CD4-positive, alpha-beta T cell treated with Interferon gamma for 1 hour (primary cell): ENCODE measurements at regions not wholly inside any gene's neighbourhood (a gene's known extent, or its start where the extent isn't known, plus 50 kb on each side); places are given as distances from the start of the nearest gene placed in this dataset.

Source experiments
- DNase-seq: peaks from one replicate; pipeline ENCODE4 v3.0.0-alpha.2; 2020

DNA sequence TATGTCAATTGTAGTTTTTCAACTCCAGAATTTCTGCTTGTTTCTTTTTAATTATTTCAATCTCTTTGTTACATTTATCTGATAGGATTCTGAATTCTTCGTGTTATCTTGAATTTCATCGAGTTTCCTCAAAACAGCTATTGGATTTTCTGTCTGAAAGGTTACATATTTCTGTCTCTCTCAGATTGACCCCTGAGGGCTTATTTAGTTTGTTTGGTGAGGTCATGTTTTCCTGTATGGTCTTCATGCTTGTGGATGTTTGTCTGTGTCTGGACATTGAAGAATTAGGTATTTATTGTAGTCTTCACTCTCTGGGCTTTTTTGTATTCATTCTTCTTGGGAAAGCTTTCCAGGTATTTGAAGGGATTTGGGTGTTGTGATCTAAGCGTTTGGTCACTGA is 85.6 kb downstream of the SNAPC1 start:
- no peak for DNase-seq

DNA sequence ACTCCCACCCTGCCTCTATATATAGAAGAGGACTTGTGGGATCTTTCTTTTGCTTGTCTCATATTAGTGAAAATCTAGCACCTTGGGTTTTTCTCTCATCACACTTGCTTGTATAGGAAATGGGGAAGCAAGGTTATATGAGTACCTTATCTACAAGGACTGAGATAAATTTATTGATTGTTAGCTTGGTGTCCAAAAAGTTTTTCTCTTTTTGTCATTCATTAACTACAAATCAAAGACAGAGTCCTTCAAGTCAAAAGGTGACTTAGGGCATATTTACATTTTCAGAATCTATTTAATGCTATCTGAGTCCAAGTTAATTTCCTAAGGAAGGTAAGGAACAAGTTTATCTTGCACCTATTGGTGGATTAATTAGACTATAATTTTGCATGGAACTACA is 92.7 kb downstream of the SNAPC1 start:
- DNase-seq = no peak

DNA sequence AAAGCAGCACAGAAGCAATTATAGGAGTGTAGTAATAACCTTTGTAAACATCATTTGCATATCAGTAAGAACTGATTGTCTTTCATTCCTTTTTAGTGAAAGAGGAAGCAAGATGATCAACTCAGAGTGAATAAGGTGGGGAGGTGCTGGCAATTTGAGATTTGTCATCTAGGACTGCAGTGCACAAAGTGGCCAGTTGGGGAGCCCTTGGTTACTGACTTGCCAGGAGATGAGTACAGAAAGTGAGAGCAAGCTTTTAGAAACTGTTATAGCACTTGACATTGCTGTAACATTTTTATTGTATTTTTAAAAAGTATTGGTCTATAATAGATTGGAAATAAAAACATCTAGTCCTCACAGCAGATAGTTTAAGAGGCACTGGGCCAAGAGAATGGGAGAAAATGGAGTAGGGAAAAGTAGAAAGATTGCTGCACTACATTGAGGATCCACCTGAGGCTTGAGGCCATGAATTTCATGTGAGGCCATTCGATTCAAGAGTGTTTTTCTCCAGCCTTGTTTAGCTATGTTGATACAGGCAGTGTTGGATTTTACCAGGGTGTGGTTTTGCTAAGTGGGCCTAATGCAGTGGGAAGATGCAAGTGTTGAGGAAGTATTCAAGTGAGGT is 98.2 kb downstream of the SNAPC1 start:
- peak; percentile 54 for DNase-seq

DNA sequence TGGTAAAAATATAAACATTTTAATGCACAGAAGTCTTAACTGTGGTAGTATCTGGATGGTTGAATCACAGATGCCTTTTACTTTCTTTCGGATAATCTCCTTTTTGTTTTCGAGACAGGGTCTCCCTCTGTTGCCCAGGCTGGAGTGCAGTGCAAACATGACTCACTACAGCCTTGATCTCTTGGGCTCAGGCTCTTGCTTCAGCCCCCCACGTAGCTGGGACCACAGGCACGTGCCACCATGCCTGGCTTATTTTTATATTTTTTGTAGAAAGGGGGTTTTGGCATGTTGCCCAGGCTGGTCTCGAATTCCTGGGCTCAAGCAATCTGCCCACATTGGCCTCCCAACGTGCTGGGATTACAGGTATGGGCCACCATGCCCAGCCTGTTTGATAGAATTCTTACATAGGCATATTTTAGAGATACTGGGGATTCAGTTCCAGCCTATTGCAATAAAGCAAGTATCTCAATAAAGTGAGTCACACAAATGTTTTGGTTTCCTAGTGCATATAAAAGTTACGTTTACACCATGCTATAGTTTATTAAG is 99.2 kb downstream of the SNAPC1 start:
- no peak for DNase-seq

DNA sequence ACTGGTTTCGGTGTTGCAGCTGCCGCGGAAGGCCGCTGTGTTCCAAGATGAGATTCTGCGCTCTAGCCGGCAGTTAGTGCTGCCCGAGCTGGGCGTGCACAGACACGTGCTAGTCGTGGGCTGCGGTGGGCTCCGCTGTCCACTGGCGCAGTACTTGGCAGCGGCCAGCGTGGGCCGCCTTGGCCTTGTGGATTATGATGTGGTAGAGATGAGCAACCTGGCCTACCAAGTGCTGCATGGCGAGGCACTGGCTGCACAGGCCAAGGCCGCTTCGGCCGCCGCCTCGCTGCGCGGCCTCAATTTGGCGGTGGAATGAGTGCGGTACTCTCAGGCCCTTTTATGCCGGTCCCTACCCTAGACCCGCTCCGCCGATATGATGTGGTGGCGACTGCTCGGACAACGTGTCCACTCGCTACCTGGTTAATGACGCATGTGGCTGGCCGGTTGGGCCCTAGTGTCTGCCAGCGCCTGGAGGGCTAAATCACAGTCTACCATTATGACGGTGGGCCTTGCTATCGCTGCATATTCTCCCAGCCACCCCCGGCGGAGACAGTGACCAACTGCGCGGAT is 102.2 kb downstream of the SNAPC1 start:
- DNase-seq = no peak

DNA sequence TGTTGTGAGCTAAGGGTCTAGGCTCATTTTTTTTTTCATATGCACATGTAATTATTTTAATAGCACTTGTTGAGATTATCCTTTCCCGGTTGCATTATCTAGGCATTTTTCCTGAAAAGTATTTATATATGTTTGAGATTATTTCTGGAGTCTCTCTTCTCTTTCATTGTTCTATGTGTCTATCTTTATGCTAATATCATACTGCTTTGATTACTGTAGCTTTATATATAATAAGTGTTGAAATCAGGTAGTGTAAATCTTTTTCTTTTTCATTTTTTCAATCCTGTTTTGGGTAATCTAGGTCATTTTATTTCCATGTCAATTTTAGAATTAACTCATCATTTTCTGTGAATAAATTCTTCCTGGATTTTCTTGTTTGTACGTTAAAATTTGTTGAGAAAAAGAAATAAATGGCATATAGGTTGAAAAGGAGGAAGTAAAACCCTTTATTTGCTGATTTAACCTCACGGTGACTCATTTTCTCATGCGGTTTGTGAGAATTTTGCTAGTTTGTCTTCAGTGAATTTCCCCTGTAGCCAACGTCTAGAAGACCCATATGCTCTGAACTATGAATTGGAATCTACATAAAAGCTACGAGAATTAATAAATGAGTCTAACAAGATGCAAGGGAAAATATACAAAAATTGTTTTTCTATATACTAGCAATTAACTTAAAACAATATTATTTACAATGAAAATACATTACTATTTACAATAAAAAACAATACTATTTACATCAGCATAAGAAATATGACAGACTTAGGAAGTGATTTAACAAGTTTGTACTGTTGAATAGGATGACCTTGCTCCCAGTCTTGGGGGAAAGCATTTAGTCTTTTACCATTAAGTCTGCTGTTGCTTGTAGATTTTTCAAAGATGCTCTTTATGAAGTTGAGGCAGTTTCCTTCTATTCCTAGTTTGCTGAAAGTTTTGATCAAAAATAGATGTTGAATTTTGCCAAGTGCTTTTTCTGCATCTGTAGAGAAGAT is 105.0 kb downstream of the SNAPC1 start:
- no peak for DNase-seq

DNA sequence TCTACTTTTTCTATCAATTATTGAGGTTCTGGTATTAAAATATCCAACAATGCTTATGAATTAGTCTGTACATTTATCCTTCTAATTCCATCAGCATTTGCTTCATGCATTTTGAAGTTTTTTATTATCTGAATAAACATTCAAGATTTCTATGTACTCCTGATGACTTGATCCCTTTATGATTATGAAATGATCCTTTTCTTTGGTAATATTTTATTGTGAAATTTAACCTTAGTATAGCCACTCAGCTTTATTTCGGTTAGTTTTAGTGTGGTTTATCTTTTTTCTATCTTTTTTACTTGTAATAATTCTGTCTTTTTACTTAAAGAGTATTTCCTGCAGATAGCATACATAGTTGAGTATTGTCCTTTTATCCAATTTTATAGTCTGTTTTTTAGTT is 106.6 kb downstream of the SNAPC1 start:
- no peak for DNase-seq

DNA sequence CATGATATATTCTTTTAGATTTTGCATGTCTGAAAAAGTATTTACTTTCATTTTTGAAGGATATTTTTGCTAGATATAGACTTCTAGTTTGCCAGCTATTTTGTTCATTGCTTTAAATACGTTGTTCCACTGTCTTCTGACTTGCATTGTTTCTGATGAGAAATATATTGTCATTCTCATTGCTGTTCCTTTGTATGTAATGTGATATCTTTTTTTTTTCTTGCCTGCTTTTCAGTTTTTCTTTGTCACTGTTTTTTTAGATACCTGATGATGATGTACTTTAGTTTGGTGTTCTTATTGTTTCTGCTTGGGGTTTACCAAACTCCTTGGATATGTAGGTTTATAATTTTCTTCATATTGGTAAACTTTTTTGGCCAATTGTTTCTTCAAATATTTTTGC is 107.9 kb downstream of the SNAPC1 start:
- DNase-seq = no peak

DNA sequence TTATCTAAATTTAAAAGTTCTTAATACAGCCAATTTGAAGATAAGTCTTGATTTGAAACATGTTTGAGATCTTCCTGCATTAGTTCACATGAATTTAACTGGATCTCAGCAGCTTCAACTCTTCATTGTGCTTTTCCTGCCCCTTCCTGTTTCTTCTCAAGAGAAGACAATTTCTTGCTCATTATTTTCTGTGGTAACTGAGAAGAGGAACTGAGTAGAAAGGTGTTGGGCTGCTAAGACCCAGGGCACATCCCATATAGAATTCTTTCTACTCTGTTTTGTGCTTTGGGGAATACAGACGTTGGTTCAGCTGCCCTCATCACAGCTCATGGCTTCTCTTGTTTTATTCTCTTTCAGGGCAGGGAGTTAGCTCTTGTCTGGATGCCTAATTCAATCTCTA is 110.2 kb downstream of the SNAPC1 start:
- no peak for DNase-seq

DNA sequence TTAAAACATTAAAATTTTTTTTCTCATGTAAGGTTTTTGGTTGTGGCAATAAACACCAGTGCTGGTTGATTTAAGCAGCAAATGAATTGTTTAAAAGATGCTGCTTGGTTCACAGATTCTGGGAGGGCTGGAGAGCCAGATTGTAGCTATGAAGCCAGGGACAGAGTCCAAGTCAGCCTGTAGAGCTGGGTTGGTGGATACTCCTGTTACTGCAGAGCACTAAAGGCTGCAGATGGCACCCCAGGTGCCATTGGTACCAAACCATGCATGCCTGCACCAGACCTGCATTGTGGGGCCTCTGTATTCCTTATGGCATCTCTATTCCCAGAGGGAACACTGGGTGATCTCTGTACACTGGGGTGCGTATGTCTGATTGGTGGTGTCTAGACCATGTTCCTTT is 113.3 kb downstream of the SNAPC1 start:
- no peak for DNase-seq

DNA sequence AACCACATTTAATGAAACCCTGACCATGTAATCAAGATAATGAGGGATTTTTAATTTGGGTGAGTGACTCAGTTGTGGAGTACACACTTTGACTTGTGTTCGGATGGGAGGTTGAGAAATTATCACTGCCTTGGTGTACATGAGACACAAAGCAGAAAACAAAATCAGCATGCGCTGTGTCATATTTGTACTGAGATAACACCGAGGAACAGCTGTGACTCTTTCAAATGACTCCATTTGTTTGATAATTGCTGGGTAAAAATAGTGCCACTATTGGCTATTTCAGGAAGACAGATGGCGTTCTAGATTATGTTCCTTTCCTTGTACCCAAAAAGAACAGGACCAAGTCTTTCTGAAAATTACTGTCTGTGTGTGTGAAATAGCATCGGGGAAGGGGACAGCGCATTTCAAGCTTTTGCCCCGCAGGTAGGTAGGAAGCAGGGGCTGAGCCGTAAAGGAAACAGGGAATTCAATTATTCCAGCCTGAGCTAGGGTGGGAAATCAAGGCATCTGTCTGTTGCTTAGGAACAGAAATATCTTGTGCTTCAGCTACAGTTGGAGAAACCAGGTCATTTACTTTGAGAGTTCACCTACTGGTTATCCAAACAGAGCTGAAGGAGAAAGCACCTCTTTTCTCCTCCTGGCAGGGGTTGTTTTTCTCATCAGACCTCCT is 114.3 kb downstream of the SNAPC1 start:
- no peak for DNase-seq

DNA sequence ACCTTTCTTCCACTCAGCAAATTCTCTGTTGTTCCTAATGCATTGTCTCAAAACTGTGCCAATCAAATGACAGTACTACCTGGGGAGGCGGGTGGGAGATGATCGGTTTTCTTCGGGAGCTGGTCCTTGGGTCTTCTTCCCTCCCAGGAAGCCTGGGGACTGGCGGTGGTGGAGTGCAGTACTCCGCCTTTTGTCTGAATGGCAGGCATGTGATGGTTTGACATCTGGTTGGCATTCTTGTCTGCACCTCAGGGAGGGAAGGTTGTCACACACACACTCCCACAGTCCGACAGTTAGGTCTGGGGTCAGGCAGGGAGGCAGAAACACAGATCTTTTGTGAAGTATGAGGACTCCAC is 114.8 kb downstream of the SNAPC1 start:
- DNase-seq = no peak

DNA sequence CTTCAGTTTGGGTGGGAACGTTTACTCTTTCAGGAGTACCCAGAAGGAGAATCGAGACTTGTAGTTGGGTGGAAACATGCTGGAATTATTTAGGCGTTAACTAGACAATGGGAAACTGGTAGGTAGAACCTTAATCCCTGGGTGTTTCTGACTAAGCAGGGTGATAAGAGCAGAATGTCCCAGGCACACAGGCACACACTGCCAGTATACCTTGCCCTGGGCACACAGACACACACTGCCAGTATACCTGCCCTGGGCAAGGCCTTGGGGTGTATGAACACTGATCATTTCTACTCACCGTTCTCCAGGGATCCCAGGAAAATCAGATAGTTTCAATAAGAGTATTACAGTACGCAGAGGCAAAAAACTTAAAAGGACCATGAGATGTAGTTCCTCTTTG is 115.5 kb downstream of the SNAPC1 start:
- no peak for DNase-seq

DNA sequence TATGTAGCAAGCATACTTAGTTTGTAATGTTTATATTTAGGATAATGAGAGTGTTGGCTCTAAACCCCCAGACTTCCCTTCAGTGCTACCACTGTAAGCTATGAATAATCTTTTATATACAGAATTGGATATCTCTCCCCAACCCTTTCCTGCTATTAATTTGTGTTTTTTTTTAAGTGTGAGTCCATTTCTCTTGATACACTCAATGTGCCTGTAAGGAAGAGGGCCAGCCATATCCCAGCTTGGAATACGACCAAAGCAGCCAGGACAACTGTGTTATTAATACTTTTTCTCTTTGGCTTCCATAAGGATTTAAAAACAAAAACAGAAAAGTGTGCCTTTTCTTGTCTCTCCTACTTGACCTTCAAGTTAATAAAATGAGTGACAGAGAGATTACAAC is 116.7 kb downstream of the SNAPC1 start:
- DNase-seq = no peak

DNA sequence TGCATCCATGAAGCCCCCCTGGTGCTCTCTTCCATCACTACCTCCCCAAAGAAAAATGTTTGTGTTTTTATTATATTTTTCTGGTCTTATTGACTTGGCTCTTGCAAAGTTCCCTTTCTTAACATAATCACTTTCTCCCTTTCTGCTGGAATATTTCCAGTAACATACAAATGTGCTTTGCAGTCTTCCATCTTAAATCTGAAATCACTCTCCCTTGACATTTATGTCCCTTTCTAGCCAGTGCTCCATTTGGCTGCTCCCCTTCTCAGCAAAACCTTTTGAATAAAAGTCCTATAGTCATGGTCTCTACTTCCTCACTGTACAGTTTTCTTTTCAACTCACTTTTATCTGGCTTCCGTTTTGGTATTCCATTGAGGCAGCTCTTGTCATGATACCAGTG is 118.8 kb downstream of the SNAPC1 start:
- DNase-seq = no peak

DNA sequence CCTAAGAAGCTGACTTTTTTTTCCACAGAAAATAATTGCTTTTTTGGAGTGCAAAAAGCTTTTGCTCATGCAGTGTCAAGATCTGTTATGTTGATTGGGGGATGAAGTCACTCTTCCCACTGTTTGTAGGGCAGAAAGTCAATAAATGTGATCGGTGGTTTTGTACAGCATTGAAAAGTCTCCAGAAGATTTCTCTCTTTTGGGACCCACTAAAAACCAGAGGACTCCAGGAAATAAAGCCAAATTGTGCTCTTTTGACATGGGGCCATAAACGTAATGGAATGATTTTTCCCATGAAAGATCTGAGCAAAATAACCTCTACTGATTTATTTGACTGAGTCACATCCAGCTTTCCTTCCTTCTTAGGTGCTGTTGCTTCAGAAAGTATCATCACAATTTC is 122.5 kb downstream of the SNAPC1 start:
- no peak for DNase-seq

DNA sequence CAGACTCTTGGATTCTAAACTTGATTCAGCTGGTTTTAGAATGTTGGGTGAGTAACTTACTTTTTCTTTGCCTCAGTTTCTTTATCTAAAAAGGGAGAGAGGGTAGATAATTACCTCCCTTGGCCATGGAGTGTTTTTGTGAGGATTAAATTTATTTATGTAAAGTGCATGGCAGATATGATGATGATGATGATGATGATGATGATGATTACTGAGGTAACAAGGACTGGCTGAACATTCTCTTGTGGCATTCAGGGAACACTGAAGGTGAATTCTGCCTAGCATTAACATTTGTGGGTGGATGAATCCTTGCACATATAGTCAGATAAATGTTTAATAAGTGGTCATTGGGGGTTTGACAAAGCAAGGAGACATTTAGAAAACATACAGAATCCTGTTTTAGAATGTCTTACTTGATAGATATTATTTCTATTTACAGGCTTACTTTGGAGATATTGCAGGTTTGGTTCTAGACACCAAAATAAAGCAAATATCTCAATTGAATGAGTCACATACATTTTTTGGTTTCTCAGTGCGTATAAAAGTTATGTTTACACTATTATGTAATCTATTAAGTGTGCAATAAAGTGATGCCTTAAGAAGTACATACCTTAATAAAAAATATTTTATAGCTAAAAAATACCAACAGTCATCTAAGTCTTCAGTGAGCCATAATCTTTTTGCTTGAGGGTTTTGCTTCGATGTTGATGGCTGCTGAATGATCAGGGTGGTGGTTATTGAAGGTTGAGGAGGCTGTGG is 123.2 kb downstream of the SNAPC1 start:
- no peak for DNase-seq

DNA sequence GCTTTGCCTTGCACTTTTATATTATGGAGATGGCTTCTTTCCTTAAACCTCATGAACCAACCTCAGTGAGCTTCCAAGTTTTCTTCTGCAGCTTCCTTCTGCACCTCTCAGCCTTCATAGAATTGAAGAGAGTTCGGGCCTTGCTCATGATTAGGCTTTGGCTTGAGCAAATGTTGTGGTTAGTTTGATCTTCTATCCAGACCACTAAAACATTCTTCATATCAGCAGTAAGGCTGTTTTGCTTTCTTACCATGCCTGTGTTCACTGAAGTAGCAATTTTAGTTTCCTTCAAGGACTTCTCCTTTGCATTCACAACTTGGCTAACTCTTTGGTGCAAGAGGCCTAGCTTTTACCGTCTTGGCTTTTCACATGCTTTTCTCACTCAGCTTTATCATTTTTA is 125.4 kb downstream of the SNAPC1 start:
- DNase-seq = no peak

DNA sequence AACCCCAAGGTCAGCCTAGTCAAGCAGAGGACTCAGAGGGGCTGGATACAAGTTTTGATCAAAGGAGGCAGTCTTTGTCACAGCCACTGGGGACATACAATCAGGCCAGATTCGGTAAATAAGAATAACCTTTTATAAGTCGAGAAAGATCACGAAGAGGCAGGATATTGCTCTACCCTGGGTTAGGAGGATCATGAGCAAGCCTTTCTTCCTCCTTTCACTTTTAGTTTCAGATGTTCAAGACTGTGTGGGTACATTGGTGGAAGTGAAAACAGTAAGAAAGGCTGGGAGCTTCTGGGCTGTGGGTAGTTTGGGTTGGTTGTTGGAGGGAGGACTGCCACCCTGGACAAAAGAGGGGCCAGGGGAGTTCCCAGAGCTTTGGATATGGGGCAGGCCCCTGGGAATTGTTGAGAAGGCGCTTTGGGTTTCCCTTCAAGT is 127.7 kb downstream of the SNAPC1 start:
- peak; percentile 7 for DNase-seq

DNA sequence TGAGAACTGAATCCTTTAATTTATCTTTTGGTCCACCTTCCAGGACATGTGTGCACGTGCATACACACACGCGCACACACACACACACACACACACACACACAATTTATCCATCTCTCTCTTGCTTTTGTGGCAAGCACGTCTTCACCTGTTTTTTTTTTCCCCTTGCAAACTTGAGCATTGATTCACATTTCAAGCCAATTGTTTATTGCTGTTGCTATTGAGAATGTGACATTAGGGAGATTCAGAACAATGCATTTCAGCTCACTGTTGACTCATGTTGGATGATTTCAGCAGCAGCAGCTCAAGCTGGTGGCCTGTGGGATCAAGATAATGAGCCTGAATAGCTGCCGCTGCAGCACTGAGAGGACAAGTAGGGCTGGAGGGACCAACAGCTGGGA is 128.9 kb downstream of the SNAPC1 start:
- DNase-seq = no peak

DNA sequence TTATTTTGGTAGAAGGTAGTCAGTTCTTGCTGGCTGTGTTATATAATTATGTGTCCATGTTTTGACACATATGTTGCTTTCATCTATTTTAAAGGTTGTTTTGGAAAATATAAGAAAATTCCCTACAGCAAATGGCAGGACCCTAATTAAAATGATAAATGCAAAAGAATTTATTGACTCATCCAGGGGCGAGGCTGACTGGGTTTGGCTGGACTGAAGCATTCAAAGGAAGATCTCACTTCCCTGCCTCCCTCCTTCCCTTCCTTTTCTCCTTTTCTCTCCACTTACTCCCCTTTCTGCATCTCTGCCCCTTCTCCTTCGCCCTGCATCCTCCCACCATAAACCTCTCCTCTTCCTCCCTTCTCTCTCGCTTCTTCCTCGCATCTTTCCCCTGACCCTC is 129.6 kb downstream of the SNAPC1 start:
- no peak for DNase-seq

DNA sequence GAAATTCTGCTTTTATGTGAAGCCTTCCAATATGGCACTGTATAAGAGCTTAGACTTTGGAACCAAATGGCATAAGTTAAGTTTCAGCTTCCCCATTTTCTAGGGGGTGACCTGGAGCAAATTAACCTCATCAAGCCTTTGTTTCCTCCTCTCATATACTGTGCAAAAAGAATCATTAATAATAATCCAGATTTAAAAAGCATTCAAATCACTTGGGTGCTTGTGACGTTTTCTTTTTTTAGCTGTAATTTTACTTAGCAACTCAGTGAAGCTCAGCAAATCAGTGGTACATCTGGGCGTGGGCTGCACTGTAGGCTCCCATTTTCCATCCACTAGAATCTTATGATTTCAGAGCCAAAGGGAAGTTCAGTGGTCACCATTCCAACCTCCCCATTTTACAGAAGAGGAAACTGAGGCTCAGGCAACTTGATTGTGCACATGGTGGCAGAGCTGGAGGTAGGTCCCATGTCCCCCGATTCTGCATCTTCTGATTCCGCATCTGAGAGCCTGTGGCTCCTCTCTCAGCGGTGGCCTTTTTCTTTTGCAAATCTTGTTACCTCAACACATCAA is 131.2 kb downstream of the SNAPC1 start:
- DNase-seq = no peak
